ENCODE measurements at regions not wholly inside any gene's neighbourhood (a gene's known extent, or its start where the extent isn't known, plus 50 kb on each side); places are given as distances from the start of the nearest gene placed in this dataset.

GRCh38 chr4:111754003-111754402, 391.3 kb upstream of the FAM241A start:
- Histone ChIP-seq H3K79me2 (ENCODE audit: insufficient read depth, low read depth, low read length) (no peaks in the 10 kb centered on the region), H4K20me1 (ENCODE audit: insufficient read depth, low read length) (no peaks in the 10 kb centered on the region), H2AFZ (ENCODE audit: low read length) (no peak overlapping the region), H3K27ac (ENCODE audit: low read depth, low read length, poor library complexity, severe bottlenecking) (no peak overlapping the region), H3K9me3 (ENCODE audit: low read length) (no peaks in the 10 kb centered on the region), H3K4me1 (ENCODE audit: insufficient read depth, low read length, poor library complexity, severe bottlenecking) (no peaks in the 10 kb centered on the region), H3K4me3 (ENCODE audit: low read depth, low read length, poor library complexity, severe bottlenecking) (no peak overlapping the region), H3K36me3 (ENCODE audit: insufficient read depth, low read length) (no peaks in the 10 kb centered on the region), H3K4me2 (ENCODE audit: low read length) (no peak overlapping the region), H3K9me2 (ENCODE audit: insufficient read depth, low read length) (no peaks in the 10 kb centered on the region)
- ChIA-PET POLR2A (no interaction called here), CTCF (ENCODE audit: unreplicated experiment) (no interaction called here)
- no TSS peak for BruUV-seq (replicated peaks)
- no peak for TF ChIP-seq EZH2phosphoT487 (IDR thresholded peaks at IDR 0.05; ENCODE audit: borderline replicate concordance, low read depth, low read length)
- TF ChIP-seq CTCF (conservative IDR thresholded peaks at IDR 0.05; ENCODE audit: low read length): no peak
- DNase-seq (ENCODE audit: low spot score): no peak
- intact Hi-C loops (cut with micrococcal nuclease; ENCODE audit: unreplicated experiment): no loop called here

GRCh38 chr4:111755571-111755970, 389.7 kb upstream of the FAM241A start:
- no peak for DNase-seq (ENCODE audit: low spot score)
- CTCF ChIA-PET (ENCODE audit: unreplicated experiment): no interaction called here
- no TSS peak for BruUV-seq (replicated peaks)
- no peak overlapping the region for H3K27ac ChIP-seq (ENCODE audit: low read depth, low read length, poor library complexity, severe bottlenecking)
- H2AFZ ChIP-seq (ENCODE audit: low read length): no peak overlapping the region
- no peaks in the 10 kb centered on the region for H3K36me3 ChIP-seq (ENCODE audit: insufficient read depth, low read length)
- H3K4me1 ChIP-seq (ENCODE audit: insufficient read depth, low read length, poor library complexity, severe bottlenecking): no peaks in the 10 kb centered on the region
- H4K20me1 ChIP-seq (ENCODE audit: insufficient read depth, low read length): no peaks in the 10 kb centered on the region
- no peak overlapping the region for H3K4me3 ChIP-seq (ENCODE audit: low read depth, low read length, poor library complexity, severe bottlenecking)
- POLR2A ChIA-PET: no interaction called here
- intact Hi-C loops (cut with micrococcal nuclease; ENCODE audit: unreplicated experiment): no loop called here
- no peaks in the 10 kb centered on the region for H3K9me2 ChIP-seq (ENCODE audit: insufficient read depth, low read length)
- no peaks in the 10 kb centered on the region for H3K79me2 ChIP-seq (ENCODE audit: insufficient read depth, low read depth, low read length)
- TF ChIP-seq EZH2phosphoT487 (IDR thresholded peaks at IDR 0.05; ENCODE audit: borderline replicate concordance, low read depth, low read length) (no peak), CTCF (conservative IDR thresholded peaks at IDR 0.05; ENCODE audit: low read length) (no peak)
- H3K4me2 ChIP-seq (ENCODE audit: low read length): no peak overlapping the region
- H3K9me3 ChIP-seq (ENCODE audit: low read length): no peaks in the 10 kb centered on the region

GRCh38 chr4:111761531-111761930, 383.7 kb upstream of the FAM241A start:
- Histone ChIP-seq H3K4me3 (ENCODE audit: low read depth, low read length, poor library complexity, severe bottlenecking) (no peak overlapping the region), H3K4me1 (ENCODE audit: insufficient read depth, low read length, poor library complexity, severe bottlenecking) (no peaks in the 10 kb centered on the region), H2AFZ (ENCODE audit: low read length) (no peak overlapping the region), H3K4me2 (ENCODE audit: low read length) (no peak overlapping the region), H3K9me2 (ENCODE audit: insufficient read depth, low read length) (no peaks in the 10 kb centered on the region), H4K20me1 (ENCODE audit: insufficient read depth, low read length) (no peaks in the 10 kb centered on the region), H3K36me3 (ENCODE audit: insufficient read depth, low read length) (no peaks in the 10 kb centered on the region), H3K79me2 (ENCODE audit: insufficient read depth, low read depth, low read length) (no peaks in the 10 kb centered on the region), H3K27ac (ENCODE audit: low read depth, low read length, poor library complexity, severe bottlenecking) (no peak overlapping the region), H3K9me3 (ENCODE audit: low read length) (no peaks in the 10 kb centered on the region)
- TF ChIP-seq CTCF (conservative IDR thresholded peaks at IDR 0.05; ENCODE audit: low read length) (no peak), EZH2phosphoT487 (IDR thresholded peaks at IDR 0.05; ENCODE audit: borderline replicate concordance, low read depth, low read length) (no peak)
- intact Hi-C loops (cut with micrococcal nuclease; ENCODE audit: unreplicated experiment): no loop called here
- ChIA-PET POLR2A (no interaction called here), CTCF (ENCODE audit: unreplicated experiment) (no interaction called here)
- no TSS peak for BruUV-seq (replicated peaks)
- DNase-seq (ENCODE audit: low spot score): no peak

Measured in OCI-LY7 (cell line).